Middle frontal gyrus (tissue), 1 donor: ENCODE measurements at regions not wholly inside any gene's neighbourhood (a gene's known extent, or its start where the extent isn't known, plus 50 kb on each side); places are given as distances from the start of the nearest gene placed in this dataset.
"Not testable (repeated sequence)": the region's sequence is repeated elsewhere in the genome, so short reads cannot be mapped to it uniquely, and the experiment has no call there.

Experiments used
- DNase-seq: peaks from one replicate; pipeline ENCODE4 v3.0.0-alpha.2; 2015; ENCODE audit warnings: low spot score; ENCODE audit errors: extremely low spot score

- no peak for DNase-seq
These were observed 221.7 kb upstream of the DIPK2B start for GRCh38 chrX:45422216-45422925.

- DNase-seq = no peak
These were observed 221.1 kb upstream of the DIPK2B start for GRCh38 chrX:45421806-45422205.

- DNase-seq = no peak
These were observed 203.5 kb upstream of the DIPK2B start for GRCh38 chrX:45404206-45404605.

DNA sequence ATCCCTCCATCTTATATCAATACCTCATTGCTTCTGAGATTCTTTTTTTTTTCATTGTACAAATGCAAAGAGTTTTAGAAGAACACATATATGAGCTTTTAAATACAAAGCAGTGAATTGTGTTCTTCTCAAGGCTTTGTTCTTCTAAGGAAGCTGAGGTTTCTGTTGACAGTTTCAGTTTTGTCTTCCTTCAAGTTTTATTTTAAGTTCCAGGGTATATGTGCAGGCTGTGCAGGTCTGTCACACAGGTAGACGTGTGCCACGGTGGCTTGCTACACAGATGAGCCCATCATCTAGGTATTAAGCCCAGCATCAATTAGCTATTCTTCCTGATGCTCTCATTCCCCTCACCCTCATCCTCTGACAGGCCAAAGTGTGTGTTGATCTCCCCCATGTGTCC lies 201.2 kb upstream of the DIPK2B start:
- no peak for DNase-seq

DNA sequence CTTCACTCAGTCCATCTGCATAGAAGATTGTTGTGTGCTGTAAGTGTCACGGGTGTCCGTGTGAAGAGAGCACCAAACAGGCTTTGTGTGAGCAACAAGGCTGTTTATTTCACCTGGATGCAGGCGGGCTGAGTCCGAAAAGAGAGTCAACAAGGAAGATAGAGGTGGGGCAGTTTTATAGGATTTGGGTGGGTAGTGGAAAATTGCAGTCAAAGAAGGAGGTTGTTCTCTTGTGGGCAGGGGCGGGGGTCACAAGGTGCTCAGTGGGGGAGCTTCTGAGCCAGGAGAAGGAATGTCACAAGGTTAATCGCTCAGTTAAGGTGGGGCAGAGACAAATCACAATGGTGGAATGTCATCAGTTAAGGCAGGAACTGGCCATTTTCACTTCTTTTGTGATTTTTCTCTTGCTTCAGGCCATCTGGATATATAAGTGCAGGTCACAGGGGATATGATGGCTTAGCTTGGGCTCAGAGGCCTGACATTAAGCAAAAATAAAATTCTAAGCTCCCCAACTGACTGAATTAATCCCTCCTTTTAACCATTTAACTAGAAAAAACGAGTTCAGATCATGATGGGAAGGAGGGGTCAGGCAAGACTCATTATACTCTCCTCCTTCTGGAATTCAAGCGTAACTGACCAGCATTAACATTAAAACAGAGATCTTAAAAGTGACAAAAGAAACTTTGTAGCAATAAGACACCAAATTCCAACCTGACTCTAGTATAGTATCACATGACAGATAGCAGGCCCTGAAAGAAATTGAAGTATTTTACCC lies 200.5 kb upstream of the DIPK2B start:
- not testable (repeated sequence) for DNase-seq

DNA sequence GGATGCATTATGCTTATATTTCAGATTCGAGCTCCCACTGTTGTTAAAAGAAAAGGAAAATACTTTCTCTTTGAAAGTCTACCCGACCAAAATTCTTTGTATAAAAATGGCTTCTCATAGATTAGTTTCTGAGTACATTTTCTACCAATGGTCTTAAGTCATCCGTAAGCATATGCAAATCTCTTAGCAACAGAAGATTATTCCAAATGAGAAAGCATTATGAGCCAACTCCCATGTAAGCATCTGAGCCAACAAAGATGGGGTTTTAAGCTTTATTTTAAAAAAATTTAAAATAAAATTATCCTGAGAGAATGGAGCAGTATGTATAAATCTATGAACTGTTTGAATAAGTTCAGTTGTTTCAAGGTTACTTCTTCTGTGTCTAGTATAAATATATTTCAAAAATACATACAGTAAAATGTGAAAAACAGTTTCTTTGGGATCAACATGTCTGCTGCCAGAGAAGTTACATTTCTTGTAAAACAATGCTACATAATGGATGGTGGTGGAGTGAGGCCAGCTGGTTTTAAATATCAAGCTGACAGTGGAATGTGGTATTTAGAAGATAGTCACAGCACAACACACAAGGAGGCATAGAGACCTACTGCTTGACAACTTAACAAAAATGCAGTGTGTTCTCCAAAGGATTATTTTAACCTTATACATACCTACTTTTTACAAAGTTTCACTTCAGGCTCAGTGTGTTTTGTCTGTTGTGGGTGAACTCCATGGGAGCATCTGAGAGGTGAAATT lies 199.5 kb upstream of the DIPK2B start:
- no peak for DNase-seq

DNA sequence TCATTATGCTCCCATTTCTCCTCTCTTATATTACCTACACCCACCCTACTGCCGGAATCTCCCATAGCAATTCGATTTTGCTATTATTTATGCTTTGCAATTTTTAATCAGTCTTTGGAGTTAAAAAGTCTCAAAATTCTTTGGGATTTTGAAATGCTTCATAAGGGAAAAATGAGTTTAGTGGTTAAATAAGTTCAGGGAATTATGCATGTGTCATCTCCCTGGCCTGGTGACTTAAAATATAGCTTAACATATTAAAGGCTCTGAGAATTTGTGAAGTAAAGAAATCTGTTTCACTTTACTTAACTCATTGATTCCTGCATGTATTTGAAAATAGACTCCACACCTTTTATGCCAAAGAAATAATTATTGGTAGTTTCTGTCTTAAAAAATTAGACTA lies 185.1 kb upstream of the DIPK2B start:
- DNase-seq = no peak

GRCh38 chrX:45381841-45382240 lies 181.2 kb upstream of the DIPK2B start:
- DNase-seq = no peak

- no peak for DNase-seq
These were observed 180.7 kb upstream of the DIPK2B start for GRCh38 chrX:45381366-45381765.

- DNase-seq = no peak
These were observed 178.6 kb upstream of the DIPK2B start for GRCh38 chrX:45379236-45379635.

- DNase-seq = no peak
These were observed 171.5 kb upstream of the DIPK2B start for GRCh38 chrX:45372151-45372550.

- no peak for DNase-seq
These were observed 168.0 kb upstream of the DIPK2B start for GRCh38 chrX:45368705-45369104.

DNA sequence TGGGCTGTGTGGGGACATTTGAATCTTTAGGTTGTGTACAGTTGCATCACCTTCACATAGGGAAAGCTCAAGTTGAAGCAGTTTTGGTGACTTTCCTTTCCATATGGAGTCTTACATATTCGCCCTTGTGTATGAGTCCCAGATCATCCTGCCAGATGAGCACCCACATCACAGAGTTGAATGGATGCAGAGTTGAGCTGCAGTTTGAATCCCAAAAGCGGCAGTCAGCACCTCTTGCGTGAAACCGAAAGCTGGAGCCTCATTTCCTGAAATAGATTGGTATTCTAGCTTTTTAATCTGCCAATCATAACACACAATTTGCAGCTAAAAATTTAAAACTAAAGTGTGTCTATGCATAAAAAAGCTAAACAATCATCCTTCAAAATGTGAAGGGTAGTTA lies 162.9 kb upstream of the DIPK2B start:
- no peak for DNase-seq

DNA sequence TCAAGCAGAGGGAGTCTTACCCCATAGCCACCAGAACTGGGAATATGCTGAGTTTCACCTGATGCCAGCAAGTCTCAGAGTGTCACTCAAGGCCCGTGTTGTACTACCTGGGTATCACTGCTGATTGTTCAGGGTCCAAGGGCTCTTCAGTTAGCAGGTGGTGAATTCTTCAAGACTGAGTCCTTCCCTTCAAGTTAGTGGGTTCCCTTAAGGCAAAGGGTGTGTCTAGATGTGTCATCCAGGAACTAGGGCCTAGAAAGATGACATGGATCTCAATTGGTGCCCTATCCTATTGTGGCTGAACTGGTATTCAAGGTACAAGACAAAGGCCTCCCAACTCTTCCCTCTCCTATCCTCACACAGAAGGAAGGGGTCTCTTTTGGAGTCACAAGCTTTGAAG lies 159.9 kb upstream of the DIPK2B start:
- no peak for DNase-seq

DNA sequence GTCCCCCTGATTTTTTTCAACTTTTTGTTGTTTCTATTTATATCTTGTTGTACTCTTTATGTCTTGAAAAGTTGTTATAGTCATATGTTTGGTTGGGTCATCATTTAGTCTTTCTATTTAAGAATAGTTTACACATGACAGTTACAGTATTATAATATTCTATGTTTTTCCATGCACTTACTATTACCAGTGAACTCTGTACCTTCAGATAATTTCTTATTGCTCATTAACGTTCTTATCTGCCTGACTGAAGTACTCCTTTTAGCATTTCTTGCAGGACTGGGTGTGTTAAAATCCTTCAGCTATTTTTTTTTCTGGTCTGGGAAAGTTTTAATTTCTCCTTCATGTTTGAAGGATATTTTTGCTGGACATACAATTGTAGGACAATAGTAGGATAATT lies 157.7 kb upstream of the DIPK2B start:
- DNase-seq = no peak

DNA sequence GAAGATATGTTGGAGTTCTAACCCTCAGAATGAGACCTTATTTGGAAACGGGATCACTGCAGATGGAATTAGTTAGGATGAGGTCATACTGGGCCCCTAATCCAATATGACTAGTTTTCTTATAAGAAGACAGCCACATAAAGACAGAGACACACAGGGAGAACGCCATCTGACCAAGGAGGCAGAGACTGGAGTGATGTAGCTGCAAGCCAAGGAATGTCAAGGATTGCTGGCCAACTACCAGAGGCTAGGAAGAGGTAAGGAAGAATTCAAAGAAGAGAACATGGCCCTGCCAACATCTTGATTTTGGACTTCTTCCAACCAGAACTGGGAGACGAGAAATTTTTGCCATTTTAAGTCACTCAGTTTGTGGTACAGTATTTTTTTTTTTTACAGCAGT lies 152.8 kb upstream of the DIPK2B start:
- no peak for DNase-seq

GRCh38 chrX:45352611-45353010 lies 151.9 kb upstream of the DIPK2B start:
- no peak for DNase-seq

- no peak for DNase-seq
These were observed 150.8 kb upstream of the DIPK2B start for GRCh38 chrX:45351478-45351877.

DNA sequence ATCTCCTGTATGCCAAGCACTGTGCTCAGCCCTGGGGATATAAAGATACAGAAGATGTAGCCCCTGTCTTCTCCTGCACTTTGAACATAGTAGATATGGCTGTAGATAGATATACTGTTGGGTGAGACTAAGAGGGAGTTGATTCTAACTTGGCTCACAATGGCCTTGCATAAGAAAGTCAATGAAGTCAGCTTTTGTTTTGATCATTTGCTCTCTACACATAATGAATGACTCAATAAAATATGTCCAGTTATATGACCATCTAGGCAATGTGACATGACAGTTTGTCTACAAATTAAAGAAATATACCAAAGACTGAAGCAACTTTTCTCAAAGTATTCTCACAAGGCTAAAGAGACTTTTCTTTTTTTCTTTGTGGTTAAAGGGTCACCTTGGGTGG lies 147.6 kb upstream of the DIPK2B start:
- no peak for DNase-seq

- DNase-seq = no peak
These were observed 147.2 kb upstream of the DIPK2B start for GRCh38 chrX:45347877-45348276.

GRCh38 chrX:45344594-45344993 lies 143.9 kb upstream of the DIPK2B start:
- DNase-seq = no peak

DNA sequence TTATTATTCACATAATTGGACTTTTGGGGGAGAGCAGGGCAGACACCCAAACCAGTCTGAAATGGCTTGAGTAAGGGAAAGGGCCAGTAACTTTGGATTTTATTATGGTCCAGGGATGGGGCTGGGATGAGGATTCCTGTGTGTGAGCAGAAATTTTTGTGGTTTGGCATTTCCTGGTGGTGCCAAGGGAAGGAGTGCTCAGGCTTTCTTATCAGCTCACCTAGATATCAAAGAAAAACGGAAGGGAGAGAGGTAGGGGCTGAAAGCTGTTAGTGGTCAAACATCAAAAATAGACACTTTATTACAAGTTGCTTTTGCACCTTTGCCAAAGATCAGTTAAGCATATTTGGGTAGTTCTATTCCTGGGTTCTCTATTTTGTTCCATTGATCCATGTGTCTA lies 128.5 kb upstream of the DIPK2B start:
- DNase-seq = no peak
